Stomach (tissue), 8 donors: ENCODE measurements at regions not wholly inside any gene's neighbourhood (a gene's known extent, or its start where the extent isn't known, plus 50 kb on each side); places are given as distances from the start of the nearest gene placed in this dataset.

Source experiments
- DNase-seq, 2 donors: peaks; one replicate each; pipeline versions ENCODE4 v3.0.0 to v3.0.0-alpha.2; 2013 to 2019
- H3K27ac ChIP-seq, 5 donors: fragments of 200-600 bp in 4 of 5; sonication (generic) in 4 of 5; one replicate each; pipeline ENCODE4 v1.5.1; 2013 to 2019; ENCODE audit warnings: mild to moderate bottlenecking in 1 of 5, moderate library complexity in 1 of 5
- H3K27me3 ChIP-seq, 3 donors: fragments of 200-600 bp; sonication (generic); one replicate each; pipeline ENCODE4 v1.5.1; 2017 to 2019; ENCODE audit warnings: mixed run types in 1 of 3
- H3K36me3 ChIP-seq, 4 donors: fragments of 200-600 bp; sonication (generic); 1 replicate in 3 of 4; 2 replicates in 1 of 4; pipeline ENCODE4 v1.5.1; 2016 to 2019
- H3K4me1 ChIP-seq, 4 donors: fragments of 200-600 bp; sonication (generic); one replicate each; pipeline ENCODE4 v1.5.1; 2016 to 2019
- H3K4me3 ChIP-seq, 4 donors: fragments of 200-600 bp; sonication (generic) in 3 of 4; one replicate each; pipeline ENCODE4 v1.5.1; 2016 to 2019; ENCODE audit warnings: mild to moderate bottlenecking in 1 of 4
- H3K9me3 ChIP-seq, 4 donors: fragments of 200-600 bp; sonication (generic); one replicate each; pipeline ENCODE4 v1.5.1; 2016 to 2019
- CTCF ChIP-seq, 7 experiments: fragments of 450-650 bp in 4 of 7; fragments of 200-600 bp in 3 of 7; sonication (generic) in 3 of 7; IDR thresholded peaks; one replicate each; pipeline ENCODE4 v1.5.1; 2016 to 2019; ENCODE audit warnings: antibody characterized with exemption in 7 of 7, control low read depth in 2 of 7, mild to moderate bottlenecking in 1 of 7
- EP300 ChIP-seq: sonication (generic); formaldehyde crosslinking; IDR thresholded peaks from one replicate; pipeline ENCODE4 v1.6.1; 2017; ENCODE audit warnings: antibody characterized with exemption
- POLR2A ChIP-seq, 4 donors: fragments of 450-650 bp; IDR thresholded peaks; one replicate each; pipeline ENCODE4 v1.6.1; 2016; ENCODE audit warnings: antibody characterized with exemption in 4 of 4, control low read depth in 2 of 4, mild to moderate bottlenecking in 1 of 4, moderate library complexity in 1 of 4
- POLR2AphosphoS5 ChIP-seq, 3 donors: sonication (generic); formaldehyde crosslinking; IDR thresholded peaks; one replicate each; pipeline ENCODE4 v1.6.1; 2016; ENCODE audit warnings: antibody characterized with exemption in 3 of 3
- WGBS, 5 donors: extraction: QIAGEN DNeasy Blood & Tissue Kit in 3 of 5; methylation state at CpG; one replicate each; pipeline versions ENCODE4 v1.1.5 to v1.1.7; 2013 to 2018; 5-methylcytosine and 5-hydroxymethylcytosine counted together
- intact Hi-C: fragments of 100-400 bp; cut with DNase I; formaldehyde crosslinking; loops from one replicate; pipeline ENCODE4 v1.15.1; 2023; ENCODE audit warnings: low total_unique reads
- donor health status: healthy with polysubstance abuse.
- donor health status: Bipolar disorder and iron deficiency.
- donor health status: healthy.

DNA sequence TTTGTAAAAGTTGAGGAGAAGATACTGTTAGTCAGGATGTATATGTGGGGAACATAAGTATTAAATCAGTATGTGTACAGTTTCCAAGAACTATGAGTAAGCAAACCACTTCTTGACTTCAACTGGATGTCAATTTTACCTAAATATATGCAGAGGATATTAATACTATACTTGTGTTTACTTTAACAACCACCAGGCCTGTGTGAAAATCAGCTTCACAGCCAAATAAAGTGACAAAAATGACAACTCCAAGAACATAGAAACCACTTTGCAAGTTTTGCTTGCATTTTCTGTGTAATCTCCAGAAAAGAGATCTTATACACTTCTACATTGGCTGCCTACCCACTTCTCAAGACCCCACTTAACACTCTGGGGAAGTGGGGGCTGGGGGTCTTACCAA, 293.3 kb upstream of the RORA start:
- intact Hi-C loops = no loop called here
- TF ChIP-seq POLR2A (IDR thresholded peaks at IDR 0.05) (no peak), POLR2AphosphoS5 (IDR thresholded peaks at IDR 0.05) (no peak), EP300 (no peak), CTCF (IDR thresholded peaks at IDR 0.05) (no peak)
- H3K9me3 ChIP-seq = no peaks in the 10 kb centered on the region
- no peak overlapping the region for H3K4me3 ChIP-seq
- H3K27me3 ChIP-seq = no peaks in the 10 kb centered on the region
- no peak overlapping the region for H3K27ac ChIP-seq
- no peak for DNase-seq
- H3K4me1 ChIP-seq = no peaks in the 10 kb centered on the region
- no peaks in the 10 kb centered on the region for H3K36me3 ChIP-seq

DNA sequence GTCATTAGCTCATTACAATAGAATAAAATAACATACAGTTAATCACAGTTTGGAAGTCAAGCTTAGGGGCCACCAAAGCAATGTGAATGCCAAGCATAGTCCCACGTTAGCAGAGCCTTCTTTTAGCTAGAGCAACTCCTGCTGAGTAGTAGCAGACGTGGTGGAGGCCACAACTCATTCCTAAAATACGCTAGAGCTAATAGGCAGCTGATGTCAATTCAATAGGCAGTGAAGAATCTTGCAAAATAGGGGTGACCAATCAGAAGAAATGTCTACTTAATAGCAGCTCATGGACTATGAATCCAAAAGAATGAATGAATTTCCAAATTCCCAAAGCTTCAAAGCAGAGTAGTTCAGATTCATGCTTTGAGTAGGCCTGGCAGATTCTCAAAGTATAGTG, 292.9 kb upstream of the RORA start:
- no peaks in the 10 kb centered on the region for H3K9me3 ChIP-seq
- H3K4me3 ChIP-seq = no peak overlapping the region
- no peak for DNase-seq
- intact Hi-C loops = no loop called here
- H3K4me1 ChIP-seq = no peaks in the 10 kb centered on the region
- WGBS, 5 donors = 22 to 68% (median 50%) methylated on average over 3 of the region's 3 CpGs
- H3K27ac ChIP-seq = no peak overlapping the region
- no peak for TF ChIP-seq POLR2AphosphoS5 (IDR thresholded peaks at IDR 0.05)
- TF ChIP-seq CTCF (IDR thresholded peaks at IDR 0.05) = no peak
- no peak for TF ChIP-seq POLR2A (IDR thresholded peaks at IDR 0.05)
- TF ChIP-seq EP300 = no peak
- H3K36me3 ChIP-seq = no peaks in the 10 kb centered on the region
- H3K27me3 ChIP-seq = no peaks in the 10 kb centered on the region

DNA sequence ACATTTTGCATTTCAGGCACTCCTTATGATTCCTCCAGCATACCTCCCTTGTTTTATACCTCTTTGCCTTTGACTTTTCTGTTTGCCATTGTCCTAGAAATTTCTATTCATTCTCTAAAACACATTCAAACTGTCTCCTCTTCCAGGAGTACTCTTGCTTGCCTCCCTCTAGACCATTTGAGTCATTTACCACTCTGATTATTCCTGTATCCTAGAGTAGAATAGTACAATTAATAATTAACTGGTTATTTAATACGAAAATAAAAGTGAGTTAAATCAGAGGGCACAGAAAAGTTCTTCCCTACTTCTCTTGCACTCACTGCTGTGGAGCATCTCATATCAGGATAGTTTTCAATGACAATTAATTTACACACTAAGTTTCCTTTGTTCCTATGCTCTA, 290.2 kb upstream of the RORA start:
- H3K27me3 ChIP-seq = peaks cover 0 to 7% (median 0%) of the 10 kb centered on the region in 3 donors
- H3K36me3 ChIP-seq = no peaks in the 10 kb centered on the region
- no peaks in the 10 kb centered on the region for H3K4me1 ChIP-seq
- no peaks in the 10 kb centered on the region for H3K9me3 ChIP-seq
- WGBS, 5 donors = 54 to 65% (median 58%) methylated on average over 1 of the region's 1 CpG
- H3K4me3 ChIP-seq = no peak overlapping the region
- intact Hi-C loops = no loop called here
- no peak for DNase-seq
- no peak overlapping the region for H3K27ac ChIP-seq
- TF ChIP-seq EP300 = no peak
- TF ChIP-seq CTCF (IDR thresholded peaks at IDR 0.05) = no peak
- no peak for TF ChIP-seq POLR2A (IDR thresholded peaks at IDR 0.05)
- no peak for TF ChIP-seq POLR2AphosphoS5 (IDR thresholded peaks at IDR 0.05)

- no peaks in the 10 kb centered on the region for H3K9me3 ChIP-seq
- no peak overlapping the region for H3K27ac ChIP-seq
- H3K27me3 ChIP-seq = peaks cover 0 to 8% (median 0%) of the 10 kb centered on the region in 3 donors
- no peaks in the 10 kb centered on the region for H3K4me1 ChIP-seq
- DNase-seq = no peak
- H3K36me3 ChIP-seq = no peaks in the 10 kb centered on the region
- TF ChIP-seq POLR2AphosphoS5 (IDR thresholded peaks at IDR 0.05) = no peak
- TF ChIP-seq CTCF (IDR thresholded peaks at IDR 0.05) = no peak
- no peak for TF ChIP-seq POLR2A (IDR thresholded peaks at IDR 0.05)
- no peak for TF ChIP-seq EP300
- intact Hi-C loops = no loop called here
- 74 to 84% (median 80%) methylated on average over 7 of the region's 7 CpGs for WGBS, 5 donors
- H3K4me3 ChIP-seq = no peak overlapping the region
These were observed 289.3 kb upstream of the RORA start for GRCh38 chr15:61518191-61518950.
